ENCODE measurements at regions not wholly inside any gene's neighbourhood (a gene's known extent, or its start where the extent isn't known, plus 50 kb on each side); places are given as distances from the start of the nearest gene placed in this dataset.

DNA sequence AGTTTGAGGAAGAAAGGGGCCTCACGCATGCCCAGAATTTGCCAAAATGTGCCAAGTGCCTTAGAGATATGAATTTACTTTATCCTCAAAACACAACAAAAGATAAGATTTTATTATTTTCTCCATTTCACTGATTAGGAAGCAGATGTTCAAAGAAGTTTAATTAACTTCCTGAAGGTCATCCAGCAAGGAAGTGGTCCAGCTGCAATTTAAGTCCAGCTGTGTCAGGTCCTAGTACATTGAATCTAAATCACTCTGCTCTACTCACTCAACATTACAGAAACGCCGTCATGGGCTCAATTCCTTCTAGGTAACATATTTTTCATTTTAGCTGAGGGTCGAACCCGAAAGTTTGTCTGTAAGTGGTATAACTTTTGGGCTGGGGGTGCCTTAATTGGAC is 115.4 kb downstream of the CCDC34 start:
- no peak for TF ChIP-seq EZH2phosphoT487 (IDR thresholded peaks at IDR 0.05; ENCODE audit: borderline replicate concordance, low read depth, low read length)
- TF ChIP-seq, protein P1, sequence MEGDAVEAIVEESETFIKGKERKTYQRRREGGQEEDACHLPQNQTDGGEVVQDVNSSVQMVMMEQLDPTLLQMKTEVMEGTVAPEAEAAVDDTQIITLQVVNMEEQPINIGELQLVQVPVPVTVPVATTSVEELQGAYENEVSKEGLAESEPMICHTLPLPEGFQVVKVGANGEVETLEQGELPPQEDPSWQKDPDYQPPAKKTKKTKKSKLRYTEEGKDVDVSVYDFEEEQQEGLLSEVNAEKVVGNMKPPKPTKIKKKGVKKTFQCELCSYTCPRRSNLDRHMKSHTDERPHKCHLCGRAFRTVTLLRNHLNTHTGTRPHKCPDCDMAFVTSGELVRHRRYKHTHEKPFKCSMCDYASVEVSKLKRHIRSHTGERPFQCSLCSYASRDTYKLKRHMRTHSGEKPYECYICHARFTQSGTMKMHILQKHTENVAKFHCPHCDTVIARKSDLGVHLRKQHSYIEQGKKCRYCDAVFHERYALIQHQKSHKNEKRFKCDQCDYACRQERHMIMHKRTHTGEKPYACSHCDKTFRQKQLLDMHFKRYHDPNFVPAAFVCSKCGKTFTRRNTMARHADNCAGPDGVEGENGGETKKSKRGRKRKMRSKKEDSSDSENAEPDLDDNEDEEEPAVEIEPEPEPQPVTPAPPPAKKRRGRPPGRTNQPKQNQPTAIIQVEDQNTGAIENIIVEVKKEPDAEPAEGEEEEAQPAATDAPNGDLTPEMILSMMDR (conservative IDR thresholded peaks at IDR 0.05; ENCODE audit: low read length) = no peak

Measured in OCI-LY7 (cell line).